Fibroblast of peridontal ligament (primary cell): ENCODE measurements at regions not wholly inside any gene's neighbourhood (a gene's known extent, or its start where the extent isn't known, plus 50 kb on each side); places are given as distances from the start of the nearest gene placed in this dataset.
"Not testable (repeated sequence)": the region's sequence is repeated elsewhere in the genome, so short reads cannot be mapped to it uniquely, and the experiment has no call there.

Source experiments
- DNase-seq: peaks from one replicate; pipeline ENCODE4 v3.0.0-alpha.2; 2010; ENCODE audit errors: extremely low read depth

- not testable (repeated sequence) for DNase-seq
Measured at GRCh38 chr4:17436047-17436749, 75.7 kb downstream of the QDPR start.

GRCh38 chr4:17433827-17434226 lies 78.1 kb downstream of the QDPR start:
- no peak for DNase-seq

GRCh38 chr4:17427991-17428390 lies 83.9 kb downstream of the QDPR start:
- no peak for DNase-seq

GRCh38 chr4:17426222-17426621 lies 85.7 kb downstream of the QDPR start:
- no peak for DNase-seq

- no peak for DNase-seq
Measured at GRCh38 chr4:17418010-17418409, 93.9 kb downstream of the QDPR start.

GRCh38 chr4:17414392-17414791 lies 97.5 kb downstream of the QDPR start:
- no peak for DNase-seq

- DNase-seq, result no peak
Measured at GRCh38 chr4:17400686-17401085, 111.2 kb downstream of the QDPR start.

- no peak for DNase-seq
Measured at GRCh38 chr4:17398805-17399204, 113.1 kb downstream of the QDPR start.

GRCh38 chr4:17398035-17398434 lies 113.9 kb downstream of the QDPR start:
- DNase-seq, result no peak

GRCh38 chr4:17397611-17398010 lies 114.3 kb downstream of the QDPR start:
- peak; percentile 29 for DNase-seq

GRCh38 chr4:17385403-17385802 lies 126.5 kb downstream of the QDPR start:
- DNase-seq, result peak; percentile 57

GRCh38 chr4:17380347-17380746 lies 131.5 kb downstream of the QDPR start:
- no peak for DNase-seq

- peak; percentile 69 for DNase-seq
Measured at GRCh38 chr4:17376205-17376604, 135.7 kb downstream of the QDPR start.

GRCh38 chr4:17373666-17374065 lies 138.2 kb downstream of the QDPR start:
- DNase-seq, result no peak

GRCh38 chr4:17370818-17371217 lies 141.1 kb downstream of the QDPR start:
- no peak for DNase-seq

GRCh38 chr4:17368408-17368807 lies 143.5 kb downstream of the QDPR start:
- no peak for DNase-seq

GRCh38 chr4:17367201-17367600 lies 144.7 kb downstream of the QDPR start:
- peak; percentile 8 for DNase-seq

- DNase-seq, result peak; percentile 64
Measured at GRCh38 chr4:17366496-17366895, 145.4 kb downstream of the QDPR start.

GRCh38 chr4:17362430-17362829 lies 149.5 kb downstream of the QDPR start:
- DNase-seq, result no peak

GRCh38 chr4:17358241-17358640 lies 153.6 kb downstream of the QDPR start:
- peak; percentile 75 for DNase-seq

- no peak for DNase-seq
Measured at GRCh38 chr4:17356926-17357325, 155.0 kb downstream of the QDPR start.

- DNase-seq, result no peak
Measured at GRCh38 chr4:17352357-17352756, 159.5 kb downstream of the QDPR start.

GRCh38 chr4:17347445-17347844 lies 164.4 kb downstream of the QDPR start:
- DNase-seq, result peak; percentile 58

GRCh38 chr4:17339376-17339775 lies 172.5 kb downstream of the QDPR start:
- no peak for DNase-seq
